Lower leg skin (tissue), 4 donors: ENCODE measurements at regions not wholly inside any gene's neighbourhood (a gene's known extent, or its start where the extent isn't known, plus 50 kb on each side); places are given as distances from the start of the nearest gene placed in this dataset.

Experiments used
- DNase-seq, 2 donors: peaks; one replicate each; pipeline ENCODE4 v3.0.0-alpha.2; 2019; ENCODE audit warnings: low spot score in 2 of 2
- H3K4me3 ChIP-seq: fragments of 200-600 bp; sonication (generic); 2 replicates; pipeline ENCODE4 v1.5.1; 2017; ENCODE audit warnings: mild to moderate bottlenecking, low read depth; ENCODE audit not compliant: poor library complexity, severe bottlenecking
- POLR2A ChIP-seq, 2 donors: fragments of 450-650 bp; IDR thresholded peaks; one replicate each; pipeline ENCODE4 v1.6.1; 2016 to 2017; ENCODE audit warnings: antibody characterized with exemption in 2 of 2, mild to moderate bottlenecking in 1 of 2, moderate library complexity in 1 of 2
- WGBS, 2 donors: methylation state at CpG; one replicate each; pipeline ENCODE4 v1.1.5; 2018; 5-methylcytosine and 5-hydroxymethylcytosine counted together
- intact Hi-C: fragments of 100-400 bp; cut with DNase I; formaldehyde crosslinking; loops from one replicate; pipeline ENCODE4 v1.15.0; 2023; ENCODE audit warnings: low total_unique reads
- TF ChIP-seq, protein P1 (sequence below), 3 donors: fragments of 450-650 bp; IDR thresholded peaks; one replicate each; pipeline ENCODE4 v1.5.1; 2016; ENCODE audit warnings: antibody characterized with exemption in 3 of 3, mild to moderate bottlenecking in 3 of 3, moderate library complexity in 2 of 3

DNA sequence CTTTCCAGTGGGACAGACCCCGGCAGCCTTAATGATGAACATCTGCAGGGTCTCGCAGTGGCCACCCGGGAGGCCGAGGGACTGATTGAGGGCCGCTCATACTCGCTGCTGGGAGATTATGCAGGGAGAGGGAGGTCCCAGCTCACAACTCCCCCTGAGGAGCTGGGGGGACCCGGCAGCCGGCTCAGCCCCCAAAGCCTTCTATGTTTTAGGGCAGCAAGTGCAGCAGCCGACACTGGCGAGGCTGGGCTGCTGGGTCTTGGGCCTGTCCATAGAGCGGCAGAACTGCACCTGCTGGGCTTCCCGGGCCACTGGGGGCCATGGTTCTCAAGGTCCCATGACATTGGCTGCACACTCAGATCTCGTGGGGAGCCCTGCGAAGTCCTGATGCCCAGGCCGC is 110.7 kb downstream of the RFLNA start:
- no peak for DNase-seq
- TF ChIP-seq, protein P1, sequence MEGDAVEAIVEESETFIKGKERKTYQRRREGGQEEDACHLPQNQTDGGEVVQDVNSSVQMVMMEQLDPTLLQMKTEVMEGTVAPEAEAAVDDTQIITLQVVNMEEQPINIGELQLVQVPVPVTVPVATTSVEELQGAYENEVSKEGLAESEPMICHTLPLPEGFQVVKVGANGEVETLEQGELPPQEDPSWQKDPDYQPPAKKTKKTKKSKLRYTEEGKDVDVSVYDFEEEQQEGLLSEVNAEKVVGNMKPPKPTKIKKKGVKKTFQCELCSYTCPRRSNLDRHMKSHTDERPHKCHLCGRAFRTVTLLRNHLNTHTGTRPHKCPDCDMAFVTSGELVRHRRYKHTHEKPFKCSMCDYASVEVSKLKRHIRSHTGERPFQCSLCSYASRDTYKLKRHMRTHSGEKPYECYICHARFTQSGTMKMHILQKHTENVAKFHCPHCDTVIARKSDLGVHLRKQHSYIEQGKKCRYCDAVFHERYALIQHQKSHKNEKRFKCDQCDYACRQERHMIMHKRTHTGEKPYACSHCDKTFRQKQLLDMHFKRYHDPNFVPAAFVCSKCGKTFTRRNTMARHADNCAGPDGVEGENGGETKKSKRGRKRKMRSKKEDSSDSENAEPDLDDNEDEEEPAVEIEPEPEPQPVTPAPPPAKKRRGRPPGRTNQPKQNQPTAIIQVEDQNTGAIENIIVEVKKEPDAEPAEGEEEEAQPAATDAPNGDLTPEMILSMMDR (IDR thresholded peaks at IDR 0.05) = no peak
- no peak for TF ChIP-seq POLR2A (IDR thresholded peaks at IDR 0.05)
- intact Hi-C loops = no loop called here
- no peak overlapping the region for H3K4me3 ChIP-seq
- WGBS, 2 donors = 70 to 89% methylated on average over 9 to 15 of the region's 15 CpGs

DNA sequence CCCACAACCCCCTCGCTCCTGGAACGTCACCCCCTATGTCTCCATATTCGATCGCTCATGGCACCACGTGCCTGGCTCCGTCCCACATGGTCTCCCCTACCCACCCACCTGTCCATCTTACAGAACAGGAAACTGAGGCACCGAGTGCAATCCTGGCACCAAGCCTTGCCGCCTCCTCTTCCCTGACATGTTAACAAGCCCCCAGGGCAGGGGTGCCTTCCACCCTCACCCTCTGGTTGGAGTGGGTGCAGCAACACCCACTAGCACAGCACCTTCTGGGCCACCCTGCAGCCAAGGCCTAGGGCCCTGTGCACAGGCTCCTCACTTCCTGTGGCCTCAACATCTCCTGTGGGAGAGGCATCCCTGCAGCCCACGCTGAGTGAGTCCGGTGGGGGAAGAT is 110.3 kb downstream of the RFLNA start:
- DNase-seq = no peak
- intact Hi-C loops = no loop called here
- WGBS, 2 donors = 77 to 82% methylated on average over 10 of the region's 10 CpGs
- no peak overlapping the region for H3K4me3 ChIP-seq
- TF ChIP-seq, protein P1 (IDR thresholded peaks at IDR 0.05) = no peak
- no peak for TF ChIP-seq POLR2A (IDR thresholded peaks at IDR 0.05)

DNA sequence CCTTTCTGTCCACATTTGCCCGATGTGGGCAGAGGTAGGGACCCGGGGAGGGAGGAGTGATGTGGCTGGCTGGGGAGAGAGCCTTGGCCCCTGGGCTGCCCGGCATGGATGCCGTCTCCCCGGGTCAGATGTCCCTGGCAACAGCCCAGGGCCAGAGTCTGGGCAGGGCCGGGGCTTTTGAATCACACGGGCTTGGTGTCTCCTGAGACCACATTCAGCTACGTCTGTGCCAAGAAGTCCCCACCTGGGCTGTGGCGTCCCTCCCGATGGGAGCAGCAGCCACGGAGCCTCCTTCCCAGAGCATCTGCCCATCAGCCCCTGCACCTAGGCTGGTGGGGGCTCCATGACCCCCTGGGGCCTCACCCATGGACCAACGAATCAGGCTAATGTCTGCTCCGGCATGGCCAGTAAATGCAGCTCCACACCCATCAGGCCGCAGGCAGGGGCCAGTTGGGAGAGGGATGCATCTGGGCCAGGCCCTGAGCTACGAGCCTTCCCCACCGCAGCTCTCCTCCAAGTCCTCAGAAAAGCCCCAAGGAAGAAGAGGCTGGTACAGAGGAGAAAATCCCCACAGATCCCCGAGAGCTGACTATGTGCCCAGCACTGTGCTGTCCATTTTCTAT is 109.4 kb downstream of the RFLNA start:
- intact Hi-C loops = no loop called here
- TF ChIP-seq POLR2A (IDR thresholded peaks at IDR 0.05) = no peak
- TF ChIP-seq, protein P1 (IDR thresholded peaks at IDR 0.05) = no peak
- no peak for DNase-seq
- 43 to 49% methylated on average over 15 to 17 of the region's 17 CpGs for WGBS, 2 donors
- no peak overlapping the region for H3K4me3 ChIP-seq

DNA sequence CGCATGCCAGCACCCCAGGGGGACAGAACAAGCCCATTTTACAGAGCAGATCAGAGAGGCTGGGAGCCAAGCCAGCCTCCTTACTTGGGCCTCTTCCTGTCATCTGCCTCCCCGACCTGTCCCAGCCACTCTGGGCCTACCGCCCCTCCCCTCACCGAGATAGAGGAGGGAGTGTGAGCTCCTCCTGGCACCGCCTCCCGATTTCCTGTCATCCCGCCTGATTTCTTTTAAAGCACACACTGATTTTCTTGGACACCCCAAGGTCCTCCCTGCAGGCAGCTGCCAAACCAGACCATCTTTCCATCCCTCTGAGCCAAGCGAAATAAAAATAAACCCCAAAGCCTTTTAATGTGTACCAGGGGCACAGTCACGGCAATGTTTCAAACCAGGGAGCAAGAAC is 108.4 kb downstream of the RFLNA start:
- WGBS, 2 donors = 47 to 60% methylated on average over 9 of the region's 9 CpGs

DNA sequence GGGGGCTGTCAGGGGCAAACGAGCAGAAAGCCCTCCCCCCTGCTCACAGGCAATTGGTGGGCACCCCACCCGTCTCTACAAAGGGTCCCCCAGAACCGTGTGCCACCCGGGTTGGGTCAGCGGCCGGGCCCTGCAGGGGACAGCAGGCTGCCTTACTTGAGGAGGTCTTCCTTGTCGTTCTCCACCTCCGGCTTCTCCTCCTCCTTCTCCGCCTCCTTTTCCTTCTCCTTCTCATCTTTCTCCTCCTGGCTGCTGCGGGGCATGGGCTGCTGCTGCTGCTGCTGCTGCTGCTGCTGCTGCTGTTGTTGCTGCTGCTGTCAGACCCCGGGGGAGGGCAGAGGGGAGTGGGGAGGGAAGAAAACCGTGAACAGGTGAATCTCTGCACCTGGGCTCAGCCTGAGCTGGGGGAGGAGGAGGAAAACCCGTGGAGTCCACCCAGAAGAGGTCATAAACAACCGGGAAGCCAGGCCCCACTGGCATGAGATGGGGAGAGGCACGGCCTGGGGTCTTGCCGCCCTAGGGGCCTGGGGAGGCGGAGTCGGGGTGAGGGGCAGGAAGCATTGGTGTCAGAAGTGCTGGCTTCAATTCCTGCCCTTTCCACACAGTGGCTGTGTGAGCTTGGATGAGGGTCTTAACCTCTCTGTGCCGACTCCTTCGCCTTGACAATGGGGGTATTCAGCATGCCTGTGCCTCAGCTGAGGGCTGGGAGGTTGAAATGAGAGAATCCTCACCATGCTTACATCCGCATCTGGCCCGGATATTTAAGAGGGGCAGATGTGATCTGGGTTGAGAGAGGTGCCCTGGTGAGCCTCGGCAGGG is 107.6 kb downstream of the RFLNA start:
- TF ChIP-seq, protein P1 (IDR thresholded peaks at IDR 0.05) = no peak
- no peak for TF ChIP-seq POLR2A (IDR thresholded peaks at IDR 0.05)
- H3K4me3 ChIP-seq = no peak overlapping the region
- intact Hi-C loops = no loop called here
- no peak for DNase-seq
- WGBS, 2 donors = 76 to 77% methylated on average over 21 to 23 of the region's 23 CpGs

More for the DNA sequence above, 108.4 kb downstream of the RFLNA start:
- intact Hi-C loops = no loop called here
- no peak overlapping the region for H3K4me3 ChIP-seq
- TF ChIP-seq, protein P1 (IDR thresholded peaks at IDR 0.05) = no peak
- no peak for TF ChIP-seq POLR2A (IDR thresholded peaks at IDR 0.05)
- DNase-seq = no peak
